C1 segment of cervical spinal cord (tissue), 14 donors: ENCODE measurements at regions not wholly inside any gene's neighbourhood (a gene's known extent, or its start where the extent isn't known, plus 50 kb on each side); places are given as distances from the start of the nearest gene placed in this dataset.
"Not testable (repeated sequence)": the region's sequence is repeated elsewhere in the genome, so short reads cannot be mapped to it uniquely, and the experiment has no call there.

Source experiments
- DNase-seq, 14 donors: peaks; one replicate each; lab custom pipeline; 2025; lab: John Stamatoyannopoulos, UW

- no peak for DNase-seq
Measured at GRCh38 chrX:74251006-74251930, 52.7 kb upstream of the ZCCHC13 start.

- no peak for DNase-seq
Measured at GRCh38 chrX:74250574-74250973, 53.4 kb upstream of the ZCCHC13 start.

GRCh38 chrX:74249963-74250362 is 54.0 kb upstream of the ZCCHC13 start:
- no peak for DNase-seq

- no peak for DNase-seq
Measured at GRCh38 chrX:74248889-74249288, 55.1 kb upstream of the ZCCHC13 start.

- DNase-seq: no peak
Measured at GRCh38 chrX:74246524-74246923, 57.5 kb upstream of the ZCCHC13 start.

- no peak for DNase-seq
Measured at GRCh38 chrX:74242484-74243138, 61.4 kb upstream of the ZCCHC13 start.

GRCh38 chrX:74242050-74242449 is 61.9 kb upstream of the ZCCHC13 start:
- no peak for DNase-seq

- no peak for DNase-seq
Measured at GRCh38 chrX:74238771-74239170, 65.2 kb upstream of the ZCCHC13 start.

- DNase-seq: no peak
Measured at GRCh38 chrX:74234818-74235217, 69.2 kb upstream of the ZCCHC13 start.

- no peak for DNase-seq
Measured at GRCh38 chrX:74232859-74233258, 71.1 kb upstream of the ZCCHC13 start.

- DNase-seq: no peak
Measured at GRCh38 chrX:74231625-74232024, 72.4 kb upstream of the ZCCHC13 start.

GRCh38 chrX:74230094-74230493 is 73.9 kb upstream of the ZCCHC13 start:
- no peak for DNase-seq

GRCh38 chrX:74225111-74225510 is 78.9 kb upstream of the ZCCHC13 start:
- no peak for DNase-seq

GRCh38 chrX:74220277-74220676 is 83.7 kb upstream of the ZCCHC13 start:
- no peak for DNase-seq

- no peak for DNase-seq
Measured at GRCh38 chrX:74218895-74219294, 85.1 kb upstream of the ZCCHC13 start.

GRCh38 chrX:74216421-74216820 is 87.6 kb upstream of the ZCCHC13 start:
- no peak for DNase-seq

GRCh38 chrX:74211911-74212310 is 92.1 kb upstream of the ZCCHC13 start:
- DNase-seq: no peak

GRCh38 chrX:74207539-74207938 is 96.4 kb upstream of the ZCCHC13 start:
- DNase-seq: no peak

GRCh38 chrX:74195605-74196004 is 108.4 kb upstream of the ZCCHC13 start:
- no peak for DNase-seq

- no peak for DNase-seq
Measured at GRCh38 chrX:74195120-74195519, 108.9 kb upstream of the ZCCHC13 start.

GRCh38 chrX:74187211-74187610 is 116.8 kb upstream of the ZCCHC13 start:
- no peak for DNase-seq

GRCh38 chrX:74183047-74183446 is 120.9 kb upstream of the ZCCHC13 start:
- not testable (repeated sequence) for DNase-seq

GRCh38 chrX:74181976-74182375 is 122.0 kb upstream of the ZCCHC13 start:
- DNase-seq: not testable (repeated sequence)
